SK-N-SH treated with all-trans-retinoic acid at 6 μM for 48 hours (cell line): ENCODE measurements at regions not wholly inside any gene's neighbourhood (a gene's known extent, or its start where the extent isn't known, plus 50 kb on each side); places are given as distances from the start of the nearest gene placed in this dataset.

Source experiments
- ATAC-seq: fragments of 200-7000 bp; cut with Tn5 transposase; 3 replicates; pipeline ENCODE4 v1.9.1; 2020; ENCODE audit warnings: mild to moderate bottlenecking, moderate library complexity
- ARNTL ChIP-seq: fragments of 450-650 bp; formaldehyde crosslinking; IDR thresholded peaks from 2 replicates; pipeline ENCODE4 v1.5.0; 2020; ENCODE audit warnings: low read depth, mild to moderate bottlenecking, moderate library complexity, borderline replicate concordance
- BACH2 ChIP-seq: fragments of 250-450 bp; sonication (Bioruptor Pico); IDR thresholded peaks from 2 replicates; pipeline ENCODE4 v1.9.0; 2021; ENCODE audit warnings: mild to moderate bottlenecking, borderline replicate concordance
- CREB5 ChIP-seq: fragments of 250-450 bp; sonication (Bioruptor Pico); IDR thresholded peaks from 2 replicates; pipeline ENCODE4 v1.5.1; 2020; ENCODE audit warnings: low read depth, mild to moderate bottlenecking, moderate library complexity
- CSDC2 ChIP-seq: fragments of 250-450 bp; sonication (Bioruptor Pico); IDR thresholded peaks from 2 replicates; pipeline ENCODE4 v1.5.0; 2020; ENCODE audit warnings: mild to moderate bottlenecking, moderate library complexity
- CSRNP3 ChIP-seq: fragments of 250-450 bp; sonication (Bioruptor Pico); IDR thresholded peaks from 2 replicates; pipeline ENCODE4 v1.5.1; 2021; ENCODE audit warnings: mild to moderate bottlenecking, moderate library complexity
- ESRRG ChIP-seq: fragments of 250-450 bp; sonication (Bioruptor Pico); IDR thresholded peaks from 2 replicates; pipeline ENCODE4 v1.6.1; 2021; ENCODE audit warnings: mild to moderate bottlenecking
- GLIS3 ChIP-seq: fragments of 250-450 bp; sonication (Bioruptor Pico); IDR thresholded peaks from 2 replicates; pipeline ENCODE4 v1.5.0; 2020; ENCODE audit warnings: mild to moderate bottlenecking, moderate library complexity
- ISL1 ChIP-seq: fragments of 250-450 bp; sonication (Bioruptor Pico); IDR thresholded peaks from 2 replicates; pipeline ENCODE4 v2.1.2; 2022; ENCODE audit warnings: mild to moderate bottlenecking, moderate library complexity
- OSR1 ChIP-seq: fragments of 250-450 bp; sonication (Bioruptor Pico); IDR thresholded peaks from 2 replicates; pipeline ENCODE4 v1.8.0; 2022; ENCODE audit warnings: moderate library complexity, mild to moderate bottlenecking, inconsistent platforms
- PATZ1 ChIP-seq: fragments of 250-450 bp; sonication (Bioruptor Pico); IDR thresholded peaks from 2 replicates; pipeline ENCODE4 v1.8.0; 2020; ENCODE audit warnings: mild to moderate bottlenecking, moderate library complexity, borderline replicate concordance
- POU6F1 ChIP-seq: fragments of 250-450 bp; sonication (Bioruptor Pico); IDR thresholded peaks from 2 replicates; pipeline ENCODE4 v1.8.0; 2021; ENCODE audit warnings: low read depth, mild to moderate bottlenecking, moderate library complexity, borderline replicate concordance
- PPARA ChIP-seq: fragments of 250-450 bp; sonication (Bioruptor Pico); IDR thresholded peaks from 2 replicates; pipeline ENCODE4 v1.5.0; 2020; ENCODE audit warnings: mild to moderate bottlenecking, borderline replicate concordance
- RARB ChIP-seq: fragments of 250-450 bp; sonication (Bioruptor Pico); IDR thresholded peaks from 2 replicates; pipeline ENCODE4 v1.8.0; 2021; ENCODE audit warnings: mild to moderate bottlenecking, moderate library complexity
- SNAI2 ChIP-seq: fragments of 250-450 bp; sonication (Bioruptor Pico); IDR thresholded peaks from 2 replicates; pipeline ENCODE4 v1.5.0; 2020; ENCODE audit warnings: mild to moderate bottlenecking, moderate library complexity
- TCF4 ChIP-seq: fragments of 250-450 bp; sonication (Bioruptor Pico); IDR thresholded peaks from 2 replicates; pipeline ENCODE4 v1.8.0; 2021; ENCODE audit warnings: mild to moderate bottlenecking, moderate library complexity, borderline replicate concordance
- TSHZ2 ChIP-seq: fragments of 250-450 bp; sonication (Bioruptor Pico); IDR thresholded peaks from 2 replicates; pipeline ENCODE4 v1.5.0; 2020; ENCODE audit warnings: mild to moderate bottlenecking, moderate library complexity
- ZC3H10 ChIP-seq: fragments of 250-450 bp; sonication (Bioruptor Pico); IDR thresholded peaks from 2 replicates; pipeline ENCODE4 v1.5.1; 2021; ENCODE audit warnings: mild to moderate bottlenecking, moderate library complexity
- ZFP3 ChIP-seq: fragments of 250-450 bp; sonication (Bioruptor Pico); IDR thresholded peaks from 2 replicates; pipeline ENCODE4 v1.5.0; 2020; ENCODE audit warnings: mild to moderate bottlenecking, moderate library complexity
- ZFP30 ChIP-seq: fragments of 450-650 bp; formaldehyde crosslinking; IDR thresholded peaks from 2 replicates; pipeline ENCODE4 v1.5.0; 2022; ENCODE audit warnings: mild to moderate bottlenecking, moderate library complexity
- ZNF565 ChIP-seq: fragments of 450-650 bp; formaldehyde crosslinking; conservative IDR thresholded peaks from 2 replicates; pipeline ENCODE4 v1.5.0; 2020; ENCODE audit warnings: low read depth, mild to moderate bottlenecking, moderate library complexity
- ZNF70 ChIP-seq: fragments of 450-650 bp; formaldehyde crosslinking; IDR thresholded peaks from 2 replicates; pipeline ENCODE4 v1.5.0; 2020; ENCODE audit warnings: mild to moderate bottlenecking, moderate library complexity
- ZNF8 ChIP-seq: fragments of 450-650 bp; formaldehyde crosslinking; IDR thresholded peaks from 2 replicates; pipeline ENCODE4 v1.5.0; 2020; ENCODE audit warnings: mild to moderate bottlenecking, moderate library complexity

GRCh38 chr9:30524311-30524710 lies 1860.1 kb upstream of the ACO1 start:
- ATAC-seq, result no peak
- no peak for TF ChIP-seq POU6F1 (CRISPR knock-in tag)
- no peak for TF ChIP-seq CSRNP3
- no peak for TF ChIP-seq ARNTL (CRISPR knock-in tag)
- TF ChIP-seq BACH2 (CRISPR knock-in tag), result no peak
- no peak for TF ChIP-seq PPARA
- no peak for TF ChIP-seq GLIS3 (CRISPR knock-in tag)
- no peak for TF ChIP-seq PATZ1 (CRISPR knock-in tag)
- TF ChIP-seq RARB, result no peak
- no peak for TF ChIP-seq CSDC2 (CRISPR knock-in tag)
- TF ChIP-seq ZNF70, result no peak
- TF ChIP-seq ZC3H10 (CRISPR knock-in tag), result no peak
- no peak for TF ChIP-seq TSHZ2 (CRISPR knock-in tag)
- no peak for TF ChIP-seq ISL1
- TF ChIP-seq ZFP30 (CRISPR knock-in tag), result no peak
- no peak for TF ChIP-seq OSR1 (CRISPR knock-in tag)
- no peak for TF ChIP-seq CREB5
- TF ChIP-seq ZFP3, result no peak
- no peak for TF ChIP-seq SNAI2
- no peak for TF ChIP-seq TCF4 (CRISPR knock-in tag)

- TF ChIP-seq ISL1 (0 out of 2 replicates have a peak, but pooled peaks have one; percentile 11), CSDC2 (CRISPR knock-in tag) (no peak), ARNTL (CRISPR knock-in tag) (no peak)
- TF ChIP-seq, all 23 proteins: peak for 1
Measured at GRCh38 chr9:30534455-30534854, 1850.0 kb upstream of the ACO1 start.

GRCh38 chr9:30534896-30535295 lies 1849.5 kb upstream of the ACO1 start:
- ATAC-seq, result no peak
- no peak for TF ChIP-seq CSRNP3
- no peak for TF ChIP-seq ZFP30 (CRISPR knock-in tag)
- TF ChIP-seq ISL1, result no peak
- TF ChIP-seq BACH2 (CRISPR knock-in tag), result no peak
- TF ChIP-seq ZNF565 (CRISPR knock-in tag), result no peak
- no peak for TF ChIP-seq ESRRG (CRISPR knock-in tag)
- no peak for TF ChIP-seq RARB
- TF ChIP-seq CSDC2 (CRISPR knock-in tag), result no peak
- no peak for TF ChIP-seq ZNF8 (CRISPR knock-in tag)
- TF ChIP-seq PATZ1 (CRISPR knock-in tag), result no peak
- no peak for TF ChIP-seq TCF4 (CRISPR knock-in tag)

More at GRCh38 chr9:30534455-30534854, 1850.0 kb upstream of the ACO1 start:
- ATAC-seq, result no peak
